ENCODE measurements at regions not wholly inside any gene's neighbourhood (a gene's known extent, or its start where the extent isn't known, plus 50 kb on each side); places are given as distances from the start of the nearest gene placed in this dataset.

GRCh38 chr6:95127261-95127660, 450.1 kb upstream of the MANEA start:
- no peak overlapping the region for H2AFZ ChIP-seq (ENCODE audit: low read length)
- POLR2A ChIA-PET: no interaction called here
- no peaks in the 10 kb centered on the region for H3K79me2 ChIP-seq (ENCODE audit: insufficient read depth, low read depth, low read length)
- H3K9me2 ChIP-seq (ENCODE audit: insufficient read depth, low read length): no peaks in the 10 kb centered on the region
- BruUV-seq (replicated peaks): no TSS peak
- DNase-seq (ENCODE audit: low spot score): no peak
- H3K36me3 ChIP-seq (ENCODE audit: insufficient read depth, low read length): no peaks in the 10 kb centered on the region
- intact Hi-C loops (cut with micrococcal nuclease; ENCODE audit: unreplicated experiment): no loop called here
- H3K9me3 ChIP-seq (ENCODE audit: low read length): no peaks in the 10 kb centered on the region
- H3K4me1 ChIP-seq (ENCODE audit: insufficient read depth, low read length, poor library complexity, severe bottlenecking): no peaks in the 10 kb centered on the region
- H3K4me3 ChIP-seq (ENCODE audit: low read depth, low read length, poor library complexity, severe bottlenecking): no peak overlapping the region
- H4K20me1 ChIP-seq (ENCODE audit: insufficient read depth, low read length): no peaks in the 10 kb centered on the region
- no peak overlapping the region for H3K4me2 ChIP-seq (ENCODE audit: low read length)
- TF ChIP-seq CTCF (conservative IDR thresholded peaks at IDR 0.05; ENCODE audit: low read length): no peak
- no peak for TF ChIP-seq EZH2phosphoT487 (IDR thresholded peaks at IDR 0.05; ENCODE audit: borderline replicate concordance, low read depth, low read length)
- CTCF ChIA-PET (ENCODE audit: unreplicated experiment): no interaction called here
- no peak overlapping the region for H3K27ac ChIP-seq (ENCODE audit: low read depth, low read length, poor library complexity, severe bottlenecking)

DNA sequence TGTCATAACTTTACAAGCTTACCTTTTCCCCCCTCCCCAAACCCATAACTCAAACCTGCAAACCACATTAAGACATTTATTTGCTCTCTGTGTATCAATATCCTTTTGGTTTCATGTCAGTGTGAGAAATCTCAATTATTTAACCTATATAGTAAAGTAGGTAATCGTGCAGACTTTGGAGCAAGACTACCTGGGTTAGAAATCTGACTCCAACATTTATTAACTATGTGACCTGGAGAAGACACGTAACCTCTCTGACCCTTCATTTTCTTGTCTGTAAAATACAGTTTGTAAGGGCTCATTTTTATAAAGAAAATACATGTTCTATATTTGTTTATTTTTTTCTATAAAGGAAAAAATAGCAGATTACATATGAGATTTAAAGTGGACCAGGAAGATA, 448.9 kb upstream of the MANEA start:
- H3K27ac ChIP-seq (ENCODE audit: low read depth, low read length, poor library complexity, severe bottlenecking): no peak overlapping the region
- H3K9me3 ChIP-seq (ENCODE audit: low read length): no peaks in the 10 kb centered on the region
- H3K36me3 ChIP-seq (ENCODE audit: insufficient read depth, low read length): no peaks in the 10 kb centered on the region
- no peak overlapping the region for H2AFZ ChIP-seq (ENCODE audit: low read length)
- no peak overlapping the region for H3K4me2 ChIP-seq (ENCODE audit: low read length)
- no peak for DNase-seq (ENCODE audit: low spot score)
- H4K20me1 ChIP-seq (ENCODE audit: insufficient read depth, low read length): no peaks in the 10 kb centered on the region
- ChIA-PET CTCF (ENCODE audit: unreplicated experiment) (no interaction called here), POLR2A (no interaction called here)
- no peaks in the 10 kb centered on the region for H3K79me2 ChIP-seq (ENCODE audit: insufficient read depth, low read depth, low read length)
- intact Hi-C loops (cut with micrococcal nuclease; ENCODE audit: unreplicated experiment): no loop called here
- H3K9me2 ChIP-seq (ENCODE audit: insufficient read depth, low read length): no peaks in the 10 kb centered on the region
- BruUV-seq (replicated peaks): no TSS peak
- H3K4me1 ChIP-seq (ENCODE audit: insufficient read depth, low read length, poor library complexity, severe bottlenecking): no peaks in the 10 kb centered on the region
- no peak overlapping the region for H3K4me3 ChIP-seq (ENCODE audit: low read depth, low read length, poor library complexity, severe bottlenecking)
- TF ChIP-seq EZH2phosphoT487 (IDR thresholded peaks at IDR 0.05; ENCODE audit: borderline replicate concordance, low read depth, low read length): no peak
- no peak for TF ChIP-seq CTCF (conservative IDR thresholded peaks at IDR 0.05; ENCODE audit: low read length)

DNA sequence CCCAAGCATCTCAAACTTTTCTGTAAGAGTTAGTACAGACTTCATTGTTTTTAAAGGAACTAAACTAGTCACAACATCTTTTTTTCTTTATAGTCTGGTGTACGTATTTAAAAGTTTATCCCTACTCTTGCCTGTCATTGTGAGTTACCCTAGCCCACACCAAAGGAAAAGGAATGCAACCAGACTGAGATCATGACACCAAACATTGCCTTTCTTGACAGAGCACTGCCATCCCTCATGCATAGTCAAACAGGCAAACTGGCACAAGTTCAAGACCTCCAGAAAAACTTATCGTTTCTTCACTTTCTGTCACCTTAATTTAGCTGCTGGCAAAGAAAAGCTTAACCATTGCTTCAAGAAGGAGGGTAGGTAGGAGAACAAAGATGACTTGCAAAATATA, 448.4 kb upstream of the MANEA start:
- H4K20me1 ChIP-seq (ENCODE audit: insufficient read depth, low read length): no peaks in the 10 kb centered on the region
- no peaks in the 10 kb centered on the region for H3K79me2 ChIP-seq (ENCODE audit: insufficient read depth, low read depth, low read length)
- TF ChIP-seq CTCF (conservative IDR thresholded peaks at IDR 0.05; ENCODE audit: low read length) (no peak), EZH2phosphoT487 (IDR thresholded peaks at IDR 0.05; ENCODE audit: borderline replicate concordance, low read depth, low read length) (no peak)
- no peaks in the 10 kb centered on the region for H3K36me3 ChIP-seq (ENCODE audit: insufficient read depth, low read length)
- POLR2A ChIA-PET: no interaction called here
- H3K9me3 ChIP-seq (ENCODE audit: low read length): no peaks in the 10 kb centered on the region
- BruUV-seq (replicated peaks): no TSS peak
- no peak overlapping the region for H3K27ac ChIP-seq (ENCODE audit: low read depth, low read length, poor library complexity, severe bottlenecking)
- H3K4me2 ChIP-seq (ENCODE audit: low read length): no peak overlapping the region
- no peak overlapping the region for H2AFZ ChIP-seq (ENCODE audit: low read length)
- no peak overlapping the region for H3K4me3 ChIP-seq (ENCODE audit: low read depth, low read length, poor library complexity, severe bottlenecking)
- intact Hi-C loops (cut with micrococcal nuclease; ENCODE audit: unreplicated experiment): no loop called here
- DNase-seq (ENCODE audit: low spot score): no peak
- no peaks in the 10 kb centered on the region for H3K9me2 ChIP-seq (ENCODE audit: insufficient read depth, low read length)
- CTCF ChIA-PET (ENCODE audit: unreplicated experiment): no interaction called here
- H3K4me1 ChIP-seq (ENCODE audit: insufficient read depth, low read length, poor library complexity, severe bottlenecking): no peaks in the 10 kb centered on the region

Measured in OCI-LY7 (cell line).